GM21526 (cell line): ENCODE measurements at regions not wholly inside any gene's neighbourhood (a gene's known extent, or its start where the extent isn't known, plus 50 kb on each side); places are given as distances from the start of the nearest gene placed in this dataset.
"Not testable (repeated sequence)": the region's sequence is repeated elsewhere in the genome, so short reads cannot be mapped to it uniquely, and the experiment has no call there.

ENCODE experiments used
- ATAC-seq: cut with Tn5 transposase; IDR thresholded peaks from one replicate; pipeline ENCODE4 v1.9.1; 2021; ENCODE audit warnings: moderate library complexity; ENCODE audit not compliant: unreplicated experiment, low FRiP score

- ATAC-seq = no peak
Measured at GRCh38 chr20:53803492-53804155, 210.0 kb upstream of the ZNF217 start.

DNA sequence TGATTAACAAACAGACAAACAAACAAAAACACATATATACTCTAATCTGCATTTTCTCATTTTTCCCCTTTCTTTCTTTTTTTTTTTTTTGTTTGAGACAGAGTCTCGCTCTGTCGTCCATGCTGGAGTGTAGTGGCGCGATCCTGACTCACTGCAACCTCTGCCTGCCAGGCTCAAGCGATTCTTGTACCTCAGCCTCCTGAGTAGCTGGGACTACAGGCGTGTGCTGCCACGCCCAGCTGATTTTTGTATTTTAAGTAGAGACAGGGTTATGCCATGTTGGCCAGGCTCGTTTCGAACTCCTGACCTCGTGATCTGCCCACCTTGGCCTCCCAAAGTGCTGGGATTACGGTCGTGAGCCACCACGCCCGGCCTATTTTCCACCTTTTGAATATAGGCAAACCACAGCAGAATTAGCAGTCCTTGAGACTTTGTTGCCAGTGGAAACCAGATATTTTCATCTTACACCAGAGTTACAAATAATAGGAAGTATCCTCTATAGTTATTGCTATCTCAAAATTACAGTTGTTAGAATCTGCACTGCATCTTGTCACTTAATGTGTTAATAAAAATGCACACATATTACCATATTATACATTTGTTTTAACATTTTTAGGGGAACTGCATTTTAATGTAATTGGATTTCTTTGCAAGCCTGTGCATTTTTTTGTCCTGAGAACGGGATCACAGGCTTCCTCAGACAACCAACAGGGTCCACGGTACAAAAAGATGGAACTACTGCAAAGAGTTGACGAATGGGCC, 208.2 kb upstream of the ZNF217 start:
- ATAC-seq = no peak

GRCh38 chr20:53800883-53801604, 207.4 kb upstream of the ZNF217 start:
- ATAC-seq = no peak

DNA sequence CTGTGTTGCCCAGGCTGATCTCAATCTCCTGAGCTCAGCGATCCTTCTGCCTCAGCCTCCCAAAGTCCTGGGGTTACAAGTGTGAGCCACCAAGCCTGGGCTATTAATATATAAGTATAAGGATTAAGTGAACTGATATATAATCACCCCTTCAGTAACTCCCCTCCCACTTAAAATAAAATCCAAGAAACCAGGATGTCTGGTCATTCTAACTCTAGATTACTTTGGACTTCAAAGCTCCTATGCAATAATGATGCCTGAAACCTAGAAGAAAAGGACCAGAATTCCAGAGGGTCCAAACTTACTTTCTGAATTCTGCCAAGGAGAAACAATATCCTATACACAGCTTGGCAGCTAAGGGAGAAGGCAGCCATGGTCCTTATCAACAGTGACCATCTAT, 206.8 kb upstream of the ZNF217 start:
- no peak for ATAC-seq

DNA sequence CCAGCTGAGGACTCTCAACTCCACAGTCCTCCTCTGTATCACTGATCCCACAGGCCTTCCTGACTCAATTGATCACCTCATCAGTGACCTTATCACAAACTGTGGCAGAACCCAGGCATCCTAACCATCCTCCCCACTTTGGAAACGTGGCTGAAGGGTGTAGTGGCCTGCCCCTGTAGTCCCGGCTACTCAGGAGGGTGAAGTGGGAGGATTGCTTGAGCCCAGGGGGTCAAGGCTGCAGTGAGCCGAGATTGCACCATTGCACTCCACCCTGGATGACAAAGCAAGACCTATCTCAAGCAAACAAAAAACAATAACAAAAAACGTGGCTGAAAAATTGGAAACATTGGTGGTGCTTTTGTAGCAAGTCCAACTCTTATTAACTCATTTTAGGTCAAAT, 203.4 kb upstream of the ZNF217 start:
- no peak for ATAC-seq

- ATAC-seq = no peak
Measured at GRCh38 chr20:53795170-53795569, 201.5 kb upstream of the ZNF217 start.

DNA sequence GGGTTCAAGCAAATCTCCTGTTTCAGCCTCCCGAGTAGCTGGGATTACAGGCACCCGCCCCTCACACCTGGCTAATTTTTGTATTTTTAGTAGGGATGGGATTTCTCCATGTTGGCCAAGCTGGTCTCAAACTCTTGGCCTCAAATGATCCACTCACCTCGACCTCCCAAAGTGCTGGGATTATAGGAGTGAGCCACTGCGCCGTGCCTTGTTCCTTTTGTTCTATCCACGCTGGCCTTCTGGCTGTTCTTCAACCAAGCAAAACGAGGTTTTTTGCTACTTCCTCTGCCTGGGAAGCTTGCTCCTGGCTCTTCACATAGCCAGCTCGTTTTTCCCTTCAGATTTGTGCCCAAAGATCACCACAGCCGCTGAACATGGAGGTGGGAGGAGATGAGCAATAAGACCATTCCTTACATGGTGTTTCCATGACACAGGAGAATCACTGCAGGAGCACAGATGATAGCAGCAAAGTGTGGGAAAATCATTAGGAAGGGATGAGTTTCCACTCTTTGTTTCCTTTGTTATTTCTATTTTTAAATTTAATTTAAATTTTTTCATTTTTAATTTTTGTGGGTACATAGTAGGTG, 201.0 kb upstream of the ZNF217 start:
- ATAC-seq = no peak

DNA sequence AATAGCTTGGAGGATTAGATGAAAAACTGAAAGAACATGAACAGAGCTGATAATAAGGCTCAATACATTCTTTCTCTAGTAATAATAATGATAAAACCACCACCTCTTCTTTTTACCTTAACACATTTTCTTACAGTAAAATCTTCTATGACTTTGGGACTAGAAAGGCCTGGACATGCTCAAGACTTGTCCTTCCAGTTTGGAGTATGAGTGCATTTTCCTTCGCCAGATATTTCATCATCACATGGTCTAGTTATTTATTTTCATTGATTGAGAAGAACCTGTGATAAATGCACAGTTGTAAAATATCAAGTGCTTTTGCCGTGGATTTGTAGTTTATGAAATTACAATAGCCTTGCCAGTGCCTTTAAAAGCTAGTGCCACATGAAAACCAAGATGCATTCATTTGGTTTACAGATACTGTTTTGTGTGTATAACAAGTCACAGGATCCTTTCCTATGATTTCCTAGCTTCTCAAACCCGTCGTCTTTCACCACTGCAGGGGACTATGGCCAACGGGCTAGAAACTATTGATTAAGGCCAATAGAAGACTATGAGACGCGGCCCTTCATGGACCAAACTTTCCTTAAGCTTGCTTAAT, 200.2 kb upstream of the ZNF217 start:
- ATAC-seq = no peak

- ATAC-seq = no peak
Measured at GRCh38 chr20:53792946-53793536, 199.4 kb upstream of the ZNF217 start.

- ATAC-seq = no peak
Measured at GRCh38 chr20:53789989-53790675, 196.5 kb upstream of the ZNF217 start.

DNA sequence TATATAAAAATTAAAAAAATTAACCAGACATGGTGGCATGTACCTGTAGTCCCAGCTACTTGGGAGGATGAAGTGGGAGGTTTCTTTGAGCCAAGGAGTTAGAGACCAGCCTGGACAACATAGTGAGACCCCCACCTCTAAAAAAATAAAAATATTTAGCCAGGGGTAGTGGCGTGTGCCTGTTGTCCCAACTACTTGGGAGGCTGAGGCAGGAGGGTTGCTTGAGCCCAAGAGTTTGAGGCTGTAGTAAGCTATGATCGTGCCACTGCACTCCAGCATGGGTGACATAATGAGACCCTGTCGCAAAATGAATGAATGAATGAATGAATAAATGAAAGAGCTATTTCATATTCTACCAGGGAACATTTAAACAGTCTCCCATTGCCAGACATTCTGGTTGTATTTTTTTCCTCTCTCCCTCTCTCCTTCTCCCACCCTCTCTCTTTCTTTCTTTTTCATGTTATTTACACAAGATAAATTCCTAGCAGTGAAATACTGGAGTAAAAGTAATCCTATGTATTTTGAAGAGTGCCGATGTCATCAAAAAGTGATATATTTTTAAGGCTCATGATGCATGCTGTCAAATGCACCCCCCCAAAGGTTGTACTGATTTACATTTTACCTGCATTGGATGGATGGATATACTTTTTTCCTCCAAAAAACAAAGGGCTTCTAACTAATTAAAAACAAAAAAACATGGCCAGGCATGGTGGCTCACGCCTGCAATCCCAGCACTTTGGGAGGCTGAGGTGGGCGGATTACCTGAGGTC, 194.8 kb upstream of the ZNF217 start:
- ATAC-seq = no peak

DNA sequence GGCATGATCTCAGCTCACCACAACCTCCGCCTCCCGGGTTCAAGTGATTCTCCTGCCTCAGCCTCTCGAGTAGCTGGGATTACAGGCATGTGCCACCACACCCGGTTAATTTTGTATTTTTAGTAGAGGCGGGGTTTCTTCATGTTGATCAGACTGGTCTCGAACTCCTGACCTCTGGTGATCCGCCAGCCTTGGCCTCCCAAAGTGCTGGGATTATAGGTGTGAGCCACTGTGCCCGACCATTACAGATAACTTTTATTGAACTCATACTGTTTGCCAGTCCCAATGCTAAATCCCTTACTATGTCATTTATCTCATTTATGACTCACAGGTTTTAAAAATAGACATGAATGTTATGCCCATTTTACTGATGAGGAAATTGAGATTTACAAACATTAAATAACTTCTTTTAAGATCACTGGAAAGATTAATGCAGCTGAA, 193.9 kb upstream of the ZNF217 start:
- not testable (repeated sequence) for ATAC-seq

- ATAC-seq = no peak
Measured at GRCh38 chr20:53786445-53787267, 193.0 kb upstream of the ZNF217 start.

- ATAC-seq = no peak
Measured at GRCh38 chr20:53786071-53786444, 192.4 kb upstream of the ZNF217 start.

DNA sequence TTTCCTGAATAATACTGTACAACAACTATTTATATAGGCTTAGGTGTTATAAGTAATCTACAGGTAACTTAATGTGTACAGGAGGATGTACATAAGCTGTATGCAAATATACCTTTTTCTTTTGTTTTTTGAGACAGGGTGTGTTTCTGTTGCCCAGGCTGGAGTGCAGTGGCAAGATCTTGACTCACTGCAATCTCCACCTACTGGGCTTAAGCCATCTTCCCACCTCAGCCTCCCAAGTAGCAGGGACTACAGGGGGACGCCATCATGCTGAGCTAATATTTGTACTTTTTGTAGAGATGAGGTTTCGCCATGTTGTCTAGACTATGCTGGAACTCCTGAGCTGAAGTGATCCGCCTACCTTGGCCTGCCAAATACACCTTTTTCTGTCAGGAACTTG, 191.7 kb upstream of the ZNF217 start:
- no peak for ATAC-seq

DNA sequence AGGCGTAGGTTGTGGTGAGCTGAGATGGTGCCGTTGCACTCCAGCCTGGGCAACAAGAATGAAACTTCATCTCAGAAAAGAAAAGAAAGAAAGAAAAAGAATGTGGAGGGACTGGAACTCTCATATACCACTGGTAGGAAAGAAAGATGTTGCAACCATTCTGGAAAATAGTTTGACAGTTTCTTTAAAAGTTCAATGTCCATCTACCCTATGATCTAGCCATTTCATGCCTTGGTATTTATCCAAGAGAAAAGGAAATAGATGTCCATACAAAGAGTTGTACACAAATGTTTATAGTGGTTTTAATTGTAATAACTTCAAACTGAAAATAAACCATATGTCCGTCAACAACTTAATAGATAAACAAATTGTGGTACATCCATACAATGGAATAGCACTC, 190.1 kb upstream of the ZNF217 start:
- ATAC-seq = no peak

DNA sequence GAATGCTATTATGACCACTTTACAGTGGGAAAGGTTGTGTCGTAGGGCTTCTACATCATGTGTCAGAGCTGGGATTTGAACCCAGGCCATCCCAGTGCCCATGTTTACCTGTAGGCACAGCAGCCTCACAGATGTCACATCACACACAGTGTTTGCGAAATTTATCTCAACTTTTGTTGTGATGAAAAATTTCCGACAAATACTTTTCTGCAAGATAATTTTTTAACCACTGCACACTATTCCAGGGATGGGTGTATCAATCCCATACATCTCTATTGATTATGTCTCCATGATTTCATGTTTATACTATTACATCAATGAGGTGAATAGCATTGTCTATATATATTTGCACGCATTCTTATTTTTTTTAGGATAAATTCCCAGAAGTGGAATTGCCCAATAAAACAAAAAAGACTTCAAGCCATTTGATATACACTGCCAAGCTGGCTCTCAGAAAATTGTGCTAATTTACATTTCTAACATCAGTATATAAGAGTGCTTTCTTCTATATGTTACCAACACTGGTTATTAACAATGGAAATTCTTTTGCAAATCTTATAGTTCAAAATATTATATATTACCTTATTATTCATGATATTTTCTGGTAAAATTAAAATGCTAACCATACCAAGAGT, 189.1 kb upstream of the ZNF217 start:
- ATAC-seq = no peak

- no peak for ATAC-seq
Measured at GRCh38 chr20:53779822-53780221, 186.2 kb upstream of the ZNF217 start.
